CD4-positive, alpha-beta memory T cell (primary cell): ENCODE measurements at regions not wholly inside any gene's neighbourhood (a gene's known extent, or its start where the extent isn't known, plus 50 kb on each side); places are given as distances from the start of the nearest gene placed in this dataset.

Source experiments
- CTCF ChIA-PET: fragments of 350-600 bp; sonication (Branson Sonifier 250); formaldehyde crosslinking; loops from one replicate; lab custom pipeline; 2021; ENCODE audit warnings: inconsistent platforms; ENCODE audit not compliant: partially characterized antibody; lab: Charles Lee
- POLR2A ChIA-PET: fragments of 350-600 bp; sonication (Branson Sonifier 250); formaldehyde crosslinking; loops from one replicate; lab custom pipeline; 2021; ENCODE audit not compliant: partially characterized antibody; lab: Charles Lee
- DNase-seq, 5 donors: peaks; one replicate each; pipeline versions ENCODE4 v3.0.0 to v3.0.0-alpha.2; 2020 to 2022; ENCODE audit warnings: mixed read lengths in 1 of 5
- H3K27ac ChIP-seq: one replicate; pipeline ENCODE4 v1.7.0; 2013; ENCODE audit warnings: low read depth, low read length
- H3K27me3 ChIP-seq: 2 replicates; pipeline ENCODE4 v1.7.0; 2013; ENCODE audit warnings: mild to moderate bottlenecking, low read length, moderate library complexity; ENCODE audit not compliant: insufficient read depth
- H3K36me3 ChIP-seq: 2 replicates; pipeline ENCODE4 v1.7.0; 2013; ENCODE audit warnings: mild to moderate bottlenecking, low read length, moderate library complexity; ENCODE audit not compliant: insufficient read depth
- H3K4me1 ChIP-seq: 2 replicates; pipeline ENCODE4 v1.7.0; 2013; ENCODE audit warnings: mild to moderate bottlenecking, low read length, moderate library complexity; ENCODE audit not compliant: insufficient read depth
- H3K4me3 ChIP-seq, 2 donors: one replicate each; pipeline ENCODE4 v1.7.0; 2013; ENCODE audit warnings: low read length in 2 of 2, mild to moderate bottlenecking in 1 of 2
- H3K9me3 ChIP-seq, 2 donors: one replicate each; pipeline ENCODE4 v1.7.0; 2013; ENCODE audit warnings: low read length in 2 of 2, control low read depth in 1 of 2; ENCODE audit not compliant: control insufficient read depth in 1 of 2
- H3K27ac Mint-ChIP-seq, 7 donors: one replicate each; pipeline ENCODE4 v1.8.0; 2020 to 2021; ENCODE audit warnings: mixed read lengths in 7 of 7, mild to moderate bottlenecking in 6 of 7, inconsistent platforms in 3 of 7, moderate library complexity in 3 of 7
- H3K27me3 Mint-ChIP-seq, 2 donors: one replicate each; pipeline ENCODE4 v1.8.0; 2020 to 2021; ENCODE audit warnings: mixed read lengths in 2 of 2
- H3K36me3 Mint-ChIP-seq, 2 donors: one replicate each; pipeline ENCODE4 v1.8.0; 2020 to 2021; ENCODE audit warnings: mixed read lengths in 2 of 2, inconsistent platforms in 1 of 2, mild to moderate bottlenecking in 1 of 2
- H3K4me1 Mint-ChIP-seq, 4 donors: one replicate each; pipeline ENCODE4 v1.8.0; 2020 to 2021; ENCODE audit warnings: mixed read lengths in 4 of 4, mild to moderate bottlenecking in 1 of 4
- H3K4me3 Mint-ChIP-seq, 8 donors: one replicate each; pipeline ENCODE4 v1.8.0; 2020 to 2021; ENCODE audit warnings: mixed read lengths in 8 of 8, mild to moderate bottlenecking in 7 of 8, moderate library complexity in 6 of 8, inconsistent platforms in 3 of 8
- H3K9me3 Mint-ChIP-seq, 8 donors: one replicate each; pipeline ENCODE4 v1.8.0; 2020 to 2021; ENCODE audit warnings: mixed read lengths in 8 of 8, mild to moderate bottlenecking in 5 of 8, inconsistent platforms in 3 of 8, moderate library complexity in 1 of 8
- intact Hi-C: fragments of 100-400 bp; cut with micrococcal nuclease; formaldehyde crosslinking; loops from one replicate; pipeline ENCODE4 v1.15.1; 2023

DNA sequence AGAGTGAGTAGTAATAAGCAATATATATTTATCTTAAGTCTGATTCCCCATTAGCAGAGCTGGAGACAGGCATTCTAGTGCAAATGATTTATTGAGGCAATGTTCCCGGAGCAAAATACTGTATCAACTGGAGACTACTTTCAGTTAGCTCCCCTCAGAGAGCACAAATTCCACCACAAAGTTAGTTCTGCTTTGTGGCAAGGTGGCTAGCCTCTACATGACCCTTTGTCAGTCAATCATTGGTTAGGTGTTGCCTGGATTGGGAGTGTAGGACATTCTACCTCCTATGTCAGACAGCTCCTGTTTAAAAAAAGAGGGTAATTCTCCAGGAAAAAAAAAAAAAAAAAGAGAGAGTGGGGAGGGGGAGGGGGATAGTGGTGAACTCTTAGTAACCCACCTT, 402.2 kb downstream of the NR4A2 start:
- Histone ChIP-seq H3K27me3 (no peaks in the 10 kb centered on the region), H3K4me1 (no peaks in the 10 kb centered on the region), H3K27ac (no peak overlapping the region), H3K36me3 (no peaks in the 10 kb centered on the region), H3K9me3 (no peaks in the 10 kb centered on the region), H3K4me3 (no peak overlapping the region)
- Mint-ChIP-seq H3K27ac (no peak overlapping the region), H3K4me3 (no peak overlapping the region), H3K27me3 (no peaks in the 10 kb centered on the region), H3K9me3 (peaks cover 5 to 17% (median 12%) of the 10 kb centered on the region in 8 donors), H3K4me1 (no peaks in the 10 kb centered on the region), H3K36me3 (no peaks in the 10 kb centered on the region)
- POLR2A ChIA-PET = no interaction called here
- no peak for DNase-seq
- CTCF ChIA-PET = no interaction called here
- intact Hi-C loops = no loop called here

DNA sequence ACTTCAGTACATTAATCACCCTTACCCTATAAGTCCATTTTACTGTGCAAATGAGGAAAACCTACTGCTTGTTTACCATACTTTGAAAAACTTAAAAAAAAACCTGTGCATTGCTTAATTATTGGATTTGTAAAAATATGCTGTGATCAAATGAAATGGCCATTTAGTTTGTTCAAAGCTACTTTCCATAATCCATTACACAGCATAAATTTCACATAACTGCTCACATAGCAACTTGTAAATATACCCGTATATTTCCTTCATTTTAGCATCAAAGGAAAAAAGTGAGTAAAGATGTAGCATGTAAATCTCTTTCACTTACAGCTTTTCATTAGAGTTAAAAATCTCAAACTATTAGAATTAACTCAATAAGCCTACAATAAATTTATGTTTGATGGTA, 415.1 kb downstream of the NR4A2 start:
- Histone ChIP-seq H3K27ac (no peak overlapping the region), H3K4me3 (no peak overlapping the region), H3K36me3 (no peaks in the 10 kb centered on the region), H3K4me1 (no peaks in the 10 kb centered on the region), H3K27me3 (no peaks in the 10 kb centered on the region), H3K9me3 (no peaks in the 10 kb centered on the region)
- Mint-ChIP-seq H3K4me1 (no peaks in the 10 kb centered on the region), H3K27ac (no peak overlapping the region), H3K27me3 (no peaks in the 10 kb centered on the region), H3K36me3 (no peaks in the 10 kb centered on the region), H3K4me3 (no peak overlapping the region), H3K9me3 (peaks cover 0 to 1% (median 0%) of the 10 kb centered on the region in 8 donors)
- DNase-seq = no peak
- POLR2A ChIA-PET = no interaction called here
- intact Hi-C loops = no loop called here
- CTCF ChIA-PET = no interaction called here

DNA sequence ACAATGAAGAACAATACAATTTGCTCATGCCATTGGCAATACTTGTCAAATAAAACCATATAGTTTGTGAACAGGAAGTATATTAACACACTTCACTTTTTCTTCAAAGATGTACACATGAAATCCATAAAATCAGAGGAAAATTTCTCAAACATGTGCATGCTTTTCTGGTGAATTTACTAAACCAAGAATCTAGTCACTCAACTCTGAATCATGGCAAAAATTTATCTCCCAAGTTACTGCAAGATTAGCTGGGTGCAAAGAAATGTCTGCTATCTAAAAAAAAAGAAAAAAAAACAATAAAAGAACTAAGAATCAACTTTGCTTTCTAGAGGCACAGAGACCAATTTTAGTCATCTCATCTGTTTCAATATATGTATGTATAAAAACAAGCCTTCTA, 419.2 kb downstream of the NR4A2 start:
- Histone ChIP-seq H3K27ac (no peak overlapping the region), H3K27me3 (no peaks in the 10 kb centered on the region), H3K36me3 (no peaks in the 10 kb centered on the region), H3K4me3 (no peak overlapping the region), H3K4me1 (no peaks in the 10 kb centered on the region), H3K9me3 (no peaks in the 10 kb centered on the region)
- Mint-ChIP-seq H3K27me3 (no peaks in the 10 kb centered on the region), H3K9me3 (peaks cover 0 to 1% (median 0%) of the 10 kb centered on the region in 8 donors), H3K4me3 (no peak overlapping the region), H3K27ac (no peak overlapping the region), H3K4me1 (no peaks in the 10 kb centered on the region), H3K36me3 (no peaks in the 10 kb centered on the region)
- ChIA-PET CTCF (no interaction called here), POLR2A (no interaction called here)
- no peak for DNase-seq
- intact Hi-C loops = no loop called here

DNA sequence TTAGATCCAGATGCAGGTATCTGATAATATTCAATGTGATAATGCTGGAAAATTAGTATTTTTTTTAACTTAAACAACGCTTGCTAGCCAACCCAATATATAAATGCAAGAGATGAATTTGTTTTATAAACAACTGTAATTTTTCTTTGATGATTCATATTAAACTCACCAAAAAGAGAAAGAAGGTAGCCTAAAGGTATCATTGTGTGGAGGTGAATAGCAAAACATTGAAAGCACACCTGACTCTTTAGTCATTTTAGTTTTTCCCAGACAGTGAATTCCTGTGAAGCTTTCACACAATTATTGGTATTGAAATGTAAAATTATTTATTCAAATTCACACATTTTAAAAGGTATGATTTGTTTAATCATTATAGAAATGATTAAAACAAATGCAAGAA, 424.0 kb downstream of the NR4A2 start:
- no peak overlapping the region for H3K27ac ChIP-seq
- DNase-seq = no peak
- no peaks in the 10 kb centered on the region for H3K36me3 ChIP-seq
- H3K27me3 ChIP-seq = no peaks in the 10 kb centered on the region
- CTCF ChIA-PET = no interaction called here
- Mint-ChIP-seq H3K9me3 (peaks cover 0 to 1% (median 0%) of the 10 kb centered on the region in 8 donors), H3K27ac (no peak overlapping the region), H3K4me3 (no peak overlapping the region), H3K36me3 (no peaks in the 10 kb centered on the region), H3K4me1 (no peaks in the 10 kb centered on the region), H3K27me3 (no peaks in the 10 kb centered on the region)
- intact Hi-C loops = no loop called here
- H3K4me3 ChIP-seq = no peak overlapping the region
- no peaks in the 10 kb centered on the region for H3K9me3 ChIP-seq
- POLR2A ChIA-PET = no interaction called here
- H3K4me1 ChIP-seq = no peaks in the 10 kb centered on the region

DNA sequence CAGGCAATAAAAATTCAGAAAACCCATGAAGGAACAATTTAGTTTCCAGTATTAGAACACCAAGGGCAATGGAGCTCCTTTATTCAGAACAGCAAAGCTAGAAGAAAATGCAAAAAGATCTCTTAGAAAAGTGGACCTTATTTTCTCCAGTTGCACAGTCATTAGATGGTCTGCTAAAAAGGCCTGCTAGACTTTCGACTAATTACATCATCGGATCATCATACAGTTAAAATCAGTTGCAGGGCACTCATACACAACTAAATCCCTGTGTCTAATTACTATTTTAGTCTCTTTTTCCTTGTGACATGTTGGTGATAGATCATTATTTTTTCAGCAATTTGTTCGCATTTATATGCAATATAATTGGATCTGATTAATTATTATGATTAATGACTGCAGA, 425.3 kb downstream of the NR4A2 start:
- Histone ChIP-seq H3K9me3 (no peaks in the 10 kb centered on the region), H3K36me3 (no peaks in the 10 kb centered on the region), H3K27me3 (no peaks in the 10 kb centered on the region), H3K4me3 (no peak overlapping the region), H3K27ac (no peak overlapping the region), H3K4me1 (no peaks in the 10 kb centered on the region)
- H3K4me3 Mint-ChIP-seq = no peak overlapping the region
- no peak overlapping the region for H3K27ac Mint-ChIP-seq
- no peaks in the 10 kb centered on the region for H3K27me3 Mint-ChIP-seq
- ChIA-PET POLR2A (no interaction called here), CTCF (interaction anchor here (1.5 kb wide), 1 partner anchor 9 kb away, joined by 3 read pairs; no protein-coding TSS in a partner anchor)
- no peaks in the 10 kb centered on the region for H3K4me1 Mint-ChIP-seq
- no peak for DNase-seq
- no peaks in the 10 kb centered on the region for H3K36me3 Mint-ChIP-seq
- no peaks in the 10 kb centered on the region for H3K9me3 Mint-ChIP-seq
- intact Hi-C loops = no loop called here

DNA sequence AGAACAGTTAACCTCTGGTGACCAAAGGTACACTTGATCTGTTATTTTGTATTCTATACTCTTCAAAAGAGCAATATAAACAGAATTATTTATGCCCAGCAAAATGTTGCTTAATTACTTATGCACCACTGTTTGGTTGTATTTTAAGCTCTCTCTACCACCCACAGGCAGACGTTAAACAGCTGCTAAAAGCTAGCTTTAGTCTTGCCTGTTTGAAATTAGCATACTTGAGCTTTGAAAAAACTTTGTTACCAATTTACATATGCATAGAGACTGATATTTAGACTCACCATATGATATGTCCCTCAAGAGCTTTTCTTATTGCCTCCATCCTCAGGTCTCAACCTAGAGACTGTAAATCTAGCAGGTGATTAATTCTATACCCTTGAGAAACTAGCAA, 426.9 kb downstream of the NR4A2 start:
- Mint-ChIP-seq H3K36me3 (no peaks in the 10 kb centered on the region), H3K4me1 (no peaks in the 10 kb centered on the region), H3K4me3 (no peak overlapping the region), H3K9me3 (no peaks in the 10 kb centered on the region), H3K27ac (no peak overlapping the region), H3K27me3 (no peaks in the 10 kb centered on the region)
- H3K9me3 ChIP-seq = no peaks in the 10 kb centered on the region
- no peak overlapping the region for H3K27ac ChIP-seq
- no peaks in the 10 kb centered on the region for H3K4me1 ChIP-seq
- ChIA-PET POLR2A (no interaction called here), CTCF (no interaction called here)
- H3K36me3 ChIP-seq = no peaks in the 10 kb centered on the region
- intact Hi-C loops = no loop called here
- no peak for DNase-seq
- no peaks in the 10 kb centered on the region for H3K27me3 ChIP-seq
- H3K4me3 ChIP-seq = no peak overlapping the region

DNA sequence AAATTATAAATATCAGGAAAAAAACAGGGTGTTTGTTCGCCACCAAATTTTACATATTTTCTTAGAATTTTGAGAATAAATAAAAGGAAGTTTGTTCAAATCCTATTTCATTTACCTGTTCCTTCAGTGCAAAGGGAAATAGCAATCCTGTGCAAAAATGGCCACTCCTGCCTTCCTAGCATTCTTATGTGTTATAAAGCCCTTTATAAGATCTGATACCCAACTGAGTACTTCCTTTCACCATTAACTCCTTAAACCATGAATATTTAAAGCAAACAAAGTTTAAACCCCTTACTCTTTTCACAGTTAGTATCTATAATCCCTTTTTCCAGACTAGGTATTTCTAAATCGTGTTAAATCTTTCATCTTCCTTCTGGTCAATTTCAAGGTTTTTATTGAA, 427.8 kb downstream of the NR4A2 start:
- Histone ChIP-seq H3K4me1 (no peaks in the 10 kb centered on the region), H3K4me3 (no peak overlapping the region), H3K36me3 (no peaks in the 10 kb centered on the region), H3K9me3 (no peaks in the 10 kb centered on the region), H3K27me3 (no peaks in the 10 kb centered on the region), H3K27ac (no peak overlapping the region)
- Mint-ChIP-seq H3K9me3 (no peaks in the 10 kb centered on the region), H3K4me3 (no peak overlapping the region), H3K4me1 (no peaks in the 10 kb centered on the region), H3K36me3 (no peaks in the 10 kb centered on the region), H3K27me3 (no peaks in the 10 kb centered on the region), H3K27ac (no peak overlapping the region)
- intact Hi-C loops = no loop called here
- CTCF ChIA-PET = no interaction called here
- POLR2A ChIA-PET = no interaction called here
- no peak for DNase-seq

DNA sequence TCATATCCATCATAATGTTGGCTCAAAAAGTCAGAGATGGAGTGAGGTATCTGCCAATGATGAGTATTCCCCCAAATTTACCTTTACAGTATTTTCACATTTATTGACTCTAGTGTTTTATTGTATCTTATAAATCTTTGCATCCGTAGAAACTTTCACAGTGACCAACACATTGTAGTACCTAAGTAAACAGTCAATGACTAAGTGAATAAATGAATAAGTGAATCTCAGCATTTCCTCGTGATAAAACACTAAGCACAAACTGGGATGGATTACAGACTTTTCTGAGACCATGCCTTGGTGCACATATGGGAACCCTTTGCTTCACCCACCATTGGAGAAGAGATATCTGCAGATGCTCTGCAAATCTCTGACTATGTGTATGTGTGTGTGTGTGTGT, 429.9 kb downstream of the NR4A2 start:
- H3K27me3 Mint-ChIP-seq = no peaks in the 10 kb centered on the region
- intact Hi-C loops = no loop called here
- no peak for DNase-seq
- POLR2A ChIA-PET = no interaction called here
- H3K4me1 Mint-ChIP-seq = no peaks in the 10 kb centered on the region
- Histone ChIP-seq H3K4me3 (no peak overlapping the region), H3K27ac (no peak overlapping the region), H3K36me3 (no peaks in the 10 kb centered on the region), H3K9me3 (no peaks in the 10 kb centered on the region), H3K4me1 (no peaks in the 10 kb centered on the region), H3K27me3 (no peaks in the 10 kb centered on the region)
- no peaks in the 10 kb centered on the region for H3K36me3 Mint-ChIP-seq
- no peak overlapping the region for H3K4me3 Mint-ChIP-seq
- peaks cover 0 to 2% (median 0%) of the 10 kb centered on the region in 8 donors for H3K9me3 Mint-ChIP-seq
- CTCF ChIA-PET = no interaction called here
- no peak overlapping the region for H3K27ac Mint-ChIP-seq
